Transverse colon (tissue), 4 donors: ENCODE measurements at regions not wholly inside any gene's neighbourhood (a gene's known extent, or its start where the extent isn't known, plus 50 kb on each side); places are given as distances from the start of the nearest gene placed in this dataset.
"Not testable (repeated sequence)": the region's sequence is repeated elsewhere in the genome, so short reads cannot be mapped to it uniquely, and the experiment has no call there.

Experiments used
- DNase-seq: peaks from one replicate; pipeline ENCODE4 v3.0.0-alpha.2; 2019
- H3K27ac ChIP-seq, 4 donors: fragments of 200-600 bp; sonication (generic); 2 replicates each; pipeline ENCODE4 v1.5.1; 2016 to 2018; ENCODE audit warnings: inconsistent platforms in 4 of 4
- H3K27me3 ChIP-seq: fragments of 200-600 bp; sonication (generic); 2 replicates; pipeline ENCODE4 v1.5.1; 2017; ENCODE audit warnings: inconsistent platforms
- H3K36me3 ChIP-seq, 4 donors: fragments of 200-600 bp; sonication (generic); 2 replicates each; pipeline ENCODE4 v1.5.1; 2017 to 2019; ENCODE audit warnings: inconsistent platforms in 4 of 4
- H3K4me1 ChIP-seq, 4 donors: fragments of 200-600 bp; sonication (generic); 2 replicates each; pipeline ENCODE4 v1.5.1; 2017 to 2020; ENCODE audit warnings: inconsistent platforms in 4 of 4
- H3K4me3 ChIP-seq, 4 donors: fragments of 200-600 bp; sonication (generic); 1 replicate in 1 of 4; 2 replicates in 3 of 4; pipeline versions ENCODE4 v1.5.1 to v1.6.1; 2017 to 2019; ENCODE audit warnings: inconsistent platforms in 4 of 4
- H3K9me3 ChIP-seq, 2 donors: fragments of 200-600 bp; sonication (generic); 2 replicates each; pipeline ENCODE4 v1.5.1; 2017 to 2019; ENCODE audit warnings: inconsistent platforms in 2 of 2
- EP300 ChIP-seq: sonication (generic); formaldehyde crosslinking; IDR thresholded peaks from one replicate; pipeline ENCODE4 v1.6.1; 2017; ENCODE audit warnings: antibody characterized with exemption, low read depth
- POLR2A ChIP-seq: fragments of 450-650 bp; IDR thresholded peaks from one replicate; pipeline ENCODE4 v1.6.1; 2016; ENCODE audit warnings: antibody characterized with exemption, mild to moderate bottlenecking, moderate library complexity
- POLR2AphosphoS5 ChIP-seq, 3 donors: sonication (generic); formaldehyde crosslinking; IDR thresholded peaks; one replicate each; pipeline ENCODE4 v1.6.1; 2016; ENCODE audit warnings: antibody characterized with exemption in 3 of 3
- WGBS, 2 donors: methylation state at CpG; one replicate each; pipeline ENCODE4 v1.1.5; 2018; ENCODE audit warnings: low coverage in 1 of 2; 5-methylcytosine and 5-hydroxymethylcytosine counted together
- in situ Hi-C, 4 donors: fragments of 200-750 bp; cut with MboI; loops; one replicate each; pipeline versions ENCODE4 v1.15.0 to v1.15.1; 2017; ENCODE audit warnings: low sequenced_read_pairs in 3 of 4, low pct_ligation_motif_present in 1 of 4, low pct_unique_long_range_greater_than_20kb in 1 of 4
- intact Hi-C: fragments of 100-400 bp; cut with DNase I; formaldehyde crosslinking; loops from one replicate; pipeline ENCODE4 v1.15.1; 2023; ENCODE audit warnings: low total_unique reads
- TF ChIP-seq, protein P1 (sequence below), 5 experiments: fragments of 200-600 bp in 3 of 5; fragments of 450-650 bp in 2 of 5; sonication (generic) in 3 of 5; IDR thresholded peaks; 1 replicate in 2 of 5; 2 replicates in 3 of 5; pipeline ENCODE4 v1.5.1; 2016 to 2017; ENCODE audit warnings: antibody characterized with exemption in 5 of 5, inconsistent platforms in 3 of 5, mild to moderate bottlenecking in 2 of 5, moderate library complexity in 1 of 5

- Histone ChIP-seq H3K4me3 (no peak overlapping the region), H3K4me1 (no peaks in the 10 kb centered on the region), H3K36me3 (no peaks in the 10 kb centered on the region), H3K27me3 (no peaks in the 10 kb centered on the region), H3K27ac (no peak overlapping the region), H3K9me3 (no peaks in the 10 kb centered on the region)
- 75 to 78% methylated on average over 3 to 4 of the region's 4 CpGs for WGBS, 2 donors
- TF ChIP-seq POLR2AphosphoS5 (IDR thresholded peaks at IDR 0.05): no peak
- TF ChIP-seq, protein P1, sequence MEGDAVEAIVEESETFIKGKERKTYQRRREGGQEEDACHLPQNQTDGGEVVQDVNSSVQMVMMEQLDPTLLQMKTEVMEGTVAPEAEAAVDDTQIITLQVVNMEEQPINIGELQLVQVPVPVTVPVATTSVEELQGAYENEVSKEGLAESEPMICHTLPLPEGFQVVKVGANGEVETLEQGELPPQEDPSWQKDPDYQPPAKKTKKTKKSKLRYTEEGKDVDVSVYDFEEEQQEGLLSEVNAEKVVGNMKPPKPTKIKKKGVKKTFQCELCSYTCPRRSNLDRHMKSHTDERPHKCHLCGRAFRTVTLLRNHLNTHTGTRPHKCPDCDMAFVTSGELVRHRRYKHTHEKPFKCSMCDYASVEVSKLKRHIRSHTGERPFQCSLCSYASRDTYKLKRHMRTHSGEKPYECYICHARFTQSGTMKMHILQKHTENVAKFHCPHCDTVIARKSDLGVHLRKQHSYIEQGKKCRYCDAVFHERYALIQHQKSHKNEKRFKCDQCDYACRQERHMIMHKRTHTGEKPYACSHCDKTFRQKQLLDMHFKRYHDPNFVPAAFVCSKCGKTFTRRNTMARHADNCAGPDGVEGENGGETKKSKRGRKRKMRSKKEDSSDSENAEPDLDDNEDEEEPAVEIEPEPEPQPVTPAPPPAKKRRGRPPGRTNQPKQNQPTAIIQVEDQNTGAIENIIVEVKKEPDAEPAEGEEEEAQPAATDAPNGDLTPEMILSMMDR (IDR thresholded peaks at IDR 0.05): no peak
- TF ChIP-seq EP300: no peak
- TF ChIP-seq POLR2A: no peak
- DNase-seq: no peak
- intact Hi-C loops: no loop called here
- in situ Hi-C loops: no loop called here
Measured at GRCh38 chr12:108423486-108423885, 84.4 kb upstream of the CMKLR1 start.

DNA sequence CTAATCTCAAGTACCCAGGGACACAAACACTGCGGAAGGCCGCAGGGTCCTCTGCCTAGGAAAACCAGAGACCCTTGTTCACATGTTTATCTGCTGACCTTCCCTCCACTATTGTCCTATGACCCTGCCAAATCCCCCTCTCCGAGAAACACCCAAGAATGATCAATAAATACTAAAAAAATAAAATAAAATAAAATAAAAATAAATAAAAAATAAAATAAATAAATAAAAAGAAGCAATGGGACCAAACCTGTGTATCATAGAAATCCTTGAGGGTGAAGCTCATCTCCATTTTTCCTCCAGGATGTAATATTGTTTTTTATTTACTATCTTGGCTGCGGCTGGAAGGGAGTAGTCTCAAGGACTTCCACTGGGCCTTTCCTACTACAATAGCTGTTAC is 82.0 kb upstream of the CMKLR1 start:
- intact Hi-C loops, H3K27me3 ChIP-seq, DNase-seq, H3K27ac ChIP-seq, H3K4me3 ChIP-seq, in situ Hi-C loops, H3K36me3 ChIP-seq, H3K4me1 ChIP-seq, H3K9me3 ChIP-seq: not testable (repeated sequence)
- 71 to 82% methylated on average over 1 to 2 of the region's 4 CpGs for WGBS, 2 donors

DNA sequence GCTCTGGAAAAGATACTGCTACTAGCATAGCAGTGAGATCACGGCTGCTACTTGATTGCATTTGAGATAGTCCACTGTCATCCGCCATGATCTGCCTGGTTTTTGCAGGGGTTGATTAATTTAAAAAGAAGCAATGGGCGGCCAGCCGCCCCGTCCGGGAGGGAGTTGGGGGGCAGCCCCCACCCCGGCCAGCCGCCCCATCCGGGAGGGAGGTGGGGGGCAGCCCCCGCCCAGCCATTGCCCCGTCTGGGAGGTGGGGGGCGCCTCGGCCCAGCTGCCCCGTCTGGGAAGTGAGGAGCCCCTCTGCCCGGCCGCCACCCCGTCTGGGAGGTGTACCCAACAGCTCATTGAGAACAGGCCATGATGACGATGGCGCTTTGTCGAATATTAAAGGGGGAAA is 81.3 kb upstream of the CMKLR1 start:
- H3K27me3 ChIP-seq, H3K36me3 ChIP-seq, DNase-seq, H3K4me1 ChIP-seq, H3K9me3 ChIP-seq, H3K27ac ChIP-seq, in situ Hi-C loops, intact Hi-C loops, H3K4me3 ChIP-seq: not testable (repeated sequence)
- WGBS, 2 donors: 89% methylated on average over 18 of the region's 20 CpGs; no CpG with 5 or more reads in 1 of the 2 donors

DNA sequence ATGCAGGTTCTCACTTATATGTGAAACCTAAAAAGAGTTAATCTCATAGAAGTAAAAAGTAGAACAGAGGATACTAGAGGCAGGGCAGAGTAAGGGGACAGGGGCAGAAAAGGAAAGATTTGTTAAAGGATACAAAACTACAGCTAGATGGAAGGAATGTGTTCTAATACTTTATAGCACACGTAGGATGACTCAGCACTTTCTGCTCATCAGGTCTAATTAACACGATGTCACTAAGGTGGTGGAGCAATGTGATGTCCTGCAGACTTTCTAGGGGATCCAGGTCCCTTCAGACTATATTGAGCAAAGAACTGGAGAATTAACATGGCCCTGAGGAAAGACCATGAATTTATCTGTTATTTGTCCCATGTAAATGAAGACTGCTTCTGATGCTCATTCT is 80.8 kb upstream of the CMKLR1 start:
- intact Hi-C loops (no loop called here), in situ Hi-C loops (no loop called here)
- H3K36me3 ChIP-seq: no peaks in the 10 kb centered on the region
- no peaks in the 10 kb centered on the region for H3K27me3 ChIP-seq
- H3K27ac ChIP-seq: no peak overlapping the region
- TF ChIP-seq POLR2A (no peak), EP300 (no peak), POLR2AphosphoS5 (IDR thresholded peaks at IDR 0.05) (no peak)
- TF ChIP-seq, protein P1 (IDR thresholded peaks at IDR 0.05): no peak
- DNase-seq: no peak
- H3K9me3 ChIP-seq: no peaks in the 10 kb centered on the region
- H3K4me3 ChIP-seq: no peak overlapping the region
- 69 to 79% methylated on average over 2 of the region's 2 CpGs for WGBS, 2 donors
- no peaks in the 10 kb centered on the region for H3K4me1 ChIP-seq

DNA sequence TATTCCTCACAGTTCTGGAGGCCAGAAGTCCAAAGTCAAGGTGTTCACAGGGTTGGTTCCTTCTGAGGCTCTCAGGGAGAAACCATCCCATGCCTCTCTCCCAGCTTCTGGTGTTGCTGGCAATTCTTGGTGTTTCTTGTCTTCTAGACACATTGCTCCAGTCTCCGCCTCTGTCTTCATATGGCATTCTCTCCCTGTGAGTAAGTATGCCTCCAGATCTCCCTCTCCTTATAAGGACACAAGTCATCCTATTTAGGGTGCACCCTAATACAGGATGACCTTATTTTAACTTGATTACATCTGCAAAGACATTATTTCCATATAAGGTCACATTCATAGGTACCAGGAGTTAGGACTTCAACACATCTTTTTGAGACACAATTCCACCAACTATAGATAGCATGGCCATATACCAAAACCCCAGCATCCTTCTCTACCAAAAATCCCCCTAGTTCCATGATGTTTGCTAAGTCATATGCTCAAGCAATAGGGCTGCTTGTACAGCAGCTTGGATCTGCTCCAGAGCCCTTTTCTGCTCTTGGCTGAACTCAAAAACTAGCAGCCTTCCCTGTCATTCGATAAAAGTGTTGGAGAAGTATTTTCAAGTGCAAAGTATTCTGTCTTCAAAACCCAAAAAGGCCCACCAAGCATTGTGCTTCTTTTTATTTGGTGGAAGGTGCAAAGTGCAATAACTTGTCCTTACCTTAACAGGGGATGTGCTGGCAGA is 79.2 kb upstream of the CMKLR1 start:
- Histone ChIP-seq H3K9me3 (no peaks in the 10 kb centered on the region), H3K27ac (no peak overlapping the region), H3K27me3 (no peaks in the 10 kb centered on the region), H3K4me3 (no peak overlapping the region), H3K4me1 (no peaks in the 10 kb centered on the region), H3K36me3 (no peaks in the 10 kb centered on the region)
- WGBS, 2 donors: 66 to 82% methylated on average over 2 of the region's 2 CpGs
- DNase-seq: no peak
- TF ChIP-seq, protein P1 (IDR thresholded peaks at IDR 0.05): no peak
- no peak for TF ChIP-seq POLR2A
- TF ChIP-seq EP300: no peak
- TF ChIP-seq POLR2AphosphoS5 (IDR thresholded peaks at IDR 0.05): no peak
- in situ Hi-C loops (no loop called here), intact Hi-C loops (no loop called here)
